ENCODE measurements at regions not wholly inside any gene's neighbourhood (a gene's known extent, or its start where the extent isn't known, plus 50 kb on each side); places are given as distances from the start of the nearest gene placed in this dataset.

- Histone ChIP-seq H3K9me3 (replicated peaks; ENCODE audit: control insufficient read depth, insufficient read depth, low read depth, low read length) (no peaks in the 10 kb centered on the region; the same call in 1 of the 2 replicates), H3K27ac (ENCODE audit: extremely low read depth, low read depth, low read length) (no peak overlapping the region), H3K79me2 (ENCODE audit: control insufficient read depth, insufficient read depth, low read length) (no peaks in the 10 kb centered on the region), H3K36me3 (ENCODE audit: control insufficient read depth, insufficient read depth, low read length) (no peaks in the 10 kb centered on the region), H3K27me3 (ENCODE audit: control insufficient read depth in 2 of 2, insufficient read depth in 2 of 2, low read length in 2 of 2) (no peaks in the 10 kb centered on the region), H3K9ac (ENCODE audit: insufficient read depth in 1 of 2, low read depth in 2 of 2, low read length in 2 of 2) (no peak overlapping the region), H3K9me1 (ENCODE audit: control insufficient read depth, insufficient read depth, low read length) (no peaks in the 10 kb centered on the region), H3K4me3 (no peak overlapping the region), H2AFZ (ENCODE audit: low read depth, low read length) (no peak overlapping the region), H3K4me1 (replicated peaks in 1 of 2; ENCODE audit: control insufficient read depth in 2 of 2, insufficient read depth in 2 of 2, low read length in 2 of 2) (no peaks in the 10 kb centered on the region), H4K20me1 (replicated peaks; ENCODE audit: control insufficient read depth, insufficient read depth, low read length) (no peaks in the 10 kb centered on the region), H3K4me2 (ENCODE audit: insufficient read depth, low read length) (no peak overlapping the region)
- TF ChIP-seq ZNF146 (CRISPR knock-in tag; IDR thresholded peaks at IDR 0.05; ENCODE audit: unreplicated experiment) (no peak), MCM3 (IDR thresholded peaks at IDR 0.05) (no peak), ATF7 (IDR thresholded peaks at IDR 0.05) (no peak), TCF15 (CRISPR knock-in tag; IDR thresholded peaks at IDR 0.05) (no peak), ZNF263 (CRISPR knock-in tag; IDR thresholded peaks at IDR 0.05; ENCODE audit: borderline replicate concordance) (no peak), ZNF668 (CRISPR knock-in tag; IDR thresholded peaks at IDR 0.05) (no peak), ZNF124 (CRISPR knock-in tag; IDR thresholded peaks at IDR 0.05) (no peak), BMI1 (IDR thresholded peaks at IDR 0.05; ENCODE audit: low read length) (no peak), SRSF9 (IDR thresholded peaks at IDR 0.05; ENCODE audit: borderline replicate concordance, low read depth, low read length) (no peak), ZBTB33 (CRISPR knock-in tag; IDR thresholded peaks at IDR 0.05) (no peak), ZNF592 (IDR thresholded peaks at IDR 0.05) (no peak), ETV5 (CRISPR knock-in tag; IDR thresholded peaks at IDR 0.05; ENCODE audit: low read depth) (no peak), MLLT1 (IDR thresholded peaks at IDR 0.05) (no peak), ZBTB17 (CRISPR knock-in tag; IDR thresholded peaks at IDR 0.05) (no peak), SIN3B (IDR thresholded peaks at IDR 0.05; ENCODE audit: low read depth) (no peak)
- no TSS peak for BruUV-seq (replicated peaks)
- in situ Hi-C loops (cut with MboI) (no loop called here), intact Hi-C loops (cut with micrococcal nuclease) (no loop called here)
- ATAC-seq: no peak
- FAIRE-seq: no peak
- POLR2A ChIA-PET: no interaction called here
- WGBS (ENCODE audit: insufficient coverage, low coverage, missing lambda C conversion rate): 1% methylated on average over 5 of the region's 5 CpGs
- DNase-seq (ENCODE audit: extremely low read depth in 1 of 4, low spot score in 3 of 4): no peak
- CTCF ChIA-PET (ENCODE audit: low intra/inter-chr PET ratio): no interaction called here
Observed at GRCh38 chr5:35466746-35467145, 150.9 kb upstream of the SPEF2 start.
